ENCODE measurements at regions not wholly inside any gene's neighbourhood (a gene's known extent, or its start where the extent isn't known, plus 50 kb on each side); places are given as distances from the start of the nearest gene placed in this dataset.

DNA sequence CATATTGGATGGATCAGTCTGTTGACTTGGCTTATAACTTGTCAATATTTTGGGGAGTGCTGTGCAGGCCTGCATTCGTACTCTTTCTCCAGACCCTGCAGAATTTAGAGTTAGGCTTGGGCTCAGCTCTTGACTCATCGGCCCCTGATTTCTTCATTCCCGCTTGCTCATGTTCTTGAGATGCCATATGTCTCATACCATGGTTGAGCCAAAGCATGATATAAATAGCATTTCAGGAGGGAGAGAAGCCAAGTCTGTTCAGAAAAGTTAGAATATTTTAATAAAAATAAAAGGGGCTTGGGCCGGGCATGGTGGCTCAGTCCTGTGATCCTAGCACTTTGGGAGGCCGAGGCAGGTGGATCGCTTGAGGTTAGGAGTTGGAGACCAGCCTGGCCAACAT, 898.1 kb downstream of the TYW1 start:
- TF ChIP-seq CTCF (IDR thresholded peaks at IDR 0.05) (no peak), POLR2A (IDR thresholded peaks at IDR 0.05) (no peak)
